ENCODE measurements at regions not wholly inside any gene's neighbourhood (a gene's known extent, or its start where the extent isn't known, plus 50 kb on each side); places are given as distances from the start of the nearest gene placed in this dataset.
"Not testable (repeated sequence)": the region's sequence is repeated elsewhere in the genome, so short reads cannot be mapped to it uniquely, and the experiment has no call there.

GRCh38 chr4:25504932-25505636 is 128.0 kb downstream of the ANAPC4 start:
- no peak for TF ChIP-seq CTCF (IDR thresholded peaks at IDR 0.05; ENCODE audit: low read depth, low read length, missing control alignments)

GRCh38 chr4:25505637-25505991 is 128.6 kb downstream of the ANAPC4 start:
- no peak for DNase-seq (ENCODE audit: low read depth)
- TF ChIP-seq CTCF (IDR thresholded peaks at IDR 0.05; ENCODE audit: low read depth, low read length, missing control alignments), result no peak
- no peak overlapping the region for H3K4me3 ChIP-seq (ENCODE audit: low read depth, low read length)
- in situ Hi-C loops (cut with HindIII; ENCODE audit: low sequenced_read_pairs), result no loop called here

More at GRCh38 chr4:25504932-25505636, 128.0 kb downstream of the ANAPC4 start:
- DNase-seq (ENCODE audit: low read depth), result no peak
- H3K4me3 ChIP-seq (ENCODE audit: low read depth, low read length), result no peak overlapping the region
- in situ Hi-C loops (cut with HindIII; ENCODE audit: low sequenced_read_pairs), result no loop called here

GRCh38 chr4:25506032-25506571 is 129.0 kb downstream of the ANAPC4 start:
- no peak for DNase-seq (ENCODE audit: low read depth)
- in situ Hi-C loops (cut with HindIII; ENCODE audit: low sequenced_read_pairs), result no loop called here

GRCh38 chr4:25509646-25510045 is 132.6 kb downstream of the ANAPC4 start:
- no peak for TF ChIP-seq CTCF (IDR thresholded peaks at IDR 0.05; ENCODE audit: low read depth, low read length, missing control alignments)
- no peak overlapping the region for H3K4me3 ChIP-seq (ENCODE audit: low read depth, low read length)
- in situ Hi-C loops (cut with HindIII; ENCODE audit: low sequenced_read_pairs), result no loop called here
- no peak for DNase-seq (ENCODE audit: low read depth)

More at GRCh38 chr4:25506032-25506571, 129.0 kb downstream of the ANAPC4 start:
- H3K4me3 ChIP-seq (ENCODE audit: low read depth, low read length), result no peak overlapping the region
- TF ChIP-seq CTCF (IDR thresholded peaks at IDR 0.05; ENCODE audit: low read depth, low read length, missing control alignments), result no peak

GRCh38 chr4:25511823-25512222 is 134.8 kb downstream of the ANAPC4 start:
- H3K4me3 ChIP-seq (ENCODE audit: low read depth, low read length); in situ Hi-C loops (cut with HindIII; ENCODE audit: low sequenced_read_pairs); DNase-seq (ENCODE audit: low read depth): not testable (repeated sequence)

- H3K4me3 ChIP-seq (ENCODE audit: low read depth, low read length), result no peak overlapping the region
- TF ChIP-seq CTCF (IDR thresholded peaks at IDR 0.05; ENCODE audit: low read depth, low read length, missing control alignments), result no peak
- DNase-seq (ENCODE audit: low read depth), result no peak
- in situ Hi-C loops (cut with HindIII; ENCODE audit: low sequenced_read_pairs), result no loop called here
These were observed 136.8 kb downstream of the ANAPC4 start for GRCh38 chr4:25513814-25514213.

GRCh38 chr4:25523405-25523804 is 132.2 kb upstream of the SLC34A2 start:
- no peak overlapping the region for H3K4me3 ChIP-seq (ENCODE audit: low read depth, low read length)
- TF ChIP-seq CTCF (IDR thresholded peaks at IDR 0.05; ENCODE audit: low read depth, low read length, missing control alignments), result no peak
- DNase-seq (ENCODE audit: low read depth), result no peak
- in situ Hi-C loops (cut with HindIII; ENCODE audit: low sequenced_read_pairs), result no loop called here
